ENCODE measurements at regions not wholly inside any gene's neighbourhood (a gene's known extent, or its start where the extent isn't known, plus 50 kb on each side); places are given as distances from the start of the nearest gene placed in this dataset.
A peak's percentile ranks its signal among the peaks of the same experiment; 100 is the strongest.

DNA sequence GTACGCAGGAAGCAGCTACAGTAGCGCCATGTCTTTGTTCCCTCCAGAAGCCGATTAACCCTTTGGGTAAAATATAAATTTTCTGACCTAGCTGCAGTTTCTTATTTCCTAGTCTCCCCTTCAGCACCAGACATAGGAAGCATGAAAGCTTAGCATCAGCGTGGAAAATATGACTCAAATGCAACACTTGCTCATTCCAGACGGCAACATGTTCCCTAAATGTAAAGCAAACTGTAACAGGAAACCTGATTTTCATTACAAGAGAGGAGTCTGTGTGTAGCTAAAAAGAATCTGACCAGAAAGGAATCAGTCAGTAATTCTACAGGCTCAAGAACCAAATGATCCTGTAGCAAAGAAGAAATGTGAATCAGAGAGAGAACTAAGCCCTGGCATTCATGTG, 219.2 kb downstream of the C7orf25 start:
- no peak overlapping the region for H3K4me3 ChIP-seq (ENCODE audit: low read length)

DNA sequence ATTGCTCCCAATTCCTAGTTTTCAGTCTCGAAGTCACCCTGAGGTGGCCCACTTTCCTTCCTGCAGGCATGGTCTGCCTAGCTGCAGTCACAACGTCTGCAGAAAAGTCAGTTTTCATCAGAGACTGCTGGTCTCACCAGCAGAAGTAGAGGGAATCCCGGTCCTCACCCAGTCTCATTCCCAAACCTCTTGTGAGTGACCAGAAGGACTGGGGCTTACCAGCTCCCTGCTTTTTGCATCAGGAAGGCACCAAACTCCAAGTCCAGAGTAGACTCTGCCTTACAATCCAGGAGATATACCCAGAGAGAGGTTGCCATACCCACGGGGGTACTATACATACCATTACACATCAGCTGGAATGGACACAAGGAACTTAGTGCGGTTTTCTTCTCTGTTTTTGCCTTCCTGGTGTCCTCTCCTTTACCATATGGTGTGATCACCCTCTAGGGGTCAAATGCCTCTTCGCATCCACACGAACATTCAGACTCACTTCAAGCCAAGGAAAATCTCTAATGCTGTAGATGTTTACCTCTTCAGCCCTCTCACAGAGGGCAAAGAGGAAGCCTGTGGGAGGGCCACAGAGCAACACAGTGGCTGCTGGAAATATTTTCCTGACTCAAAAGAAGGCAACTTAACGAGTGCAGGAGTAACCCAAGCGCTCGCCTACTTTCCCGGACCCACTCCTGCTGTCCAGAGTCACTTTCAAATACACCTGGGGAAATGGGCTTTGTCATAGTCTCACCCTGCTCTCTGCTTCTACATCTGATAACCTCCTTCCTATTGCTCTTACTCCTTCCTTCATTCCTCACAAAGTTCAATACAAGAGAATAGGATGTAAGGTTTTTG, 220.9 kb downstream of the C7orf25 start:
- H3K4me3 ChIP-seq (ENCODE audit: low read length): no peak overlapping the region
- peak; percentile 14 for DNase-seq (ENCODE audit: low read depth, low spot score)

More for the DNA sequence above, 219.2 kb downstream of the C7orf25 start:
- DNase-seq (ENCODE audit: low read depth, low spot score): no peak

DNA sequence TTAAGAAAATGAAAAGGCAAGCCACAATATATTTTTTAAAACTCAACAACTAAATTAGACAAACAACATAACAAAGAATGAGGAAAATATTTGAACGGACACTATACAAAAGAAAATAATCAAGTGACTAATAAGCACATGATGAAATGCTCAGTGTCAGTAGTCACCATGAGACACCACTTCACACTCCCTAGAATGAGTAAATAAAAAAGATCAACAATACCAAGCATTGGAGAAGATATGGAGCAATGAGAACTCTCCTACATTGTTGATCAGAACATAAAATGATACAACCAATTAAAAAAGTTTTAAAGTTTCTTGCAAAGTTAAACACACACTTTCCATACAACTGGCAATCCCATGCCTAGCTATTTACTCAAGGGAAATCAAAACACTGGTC, 222.2 kb downstream of the C7orf25 start:
- no peak overlapping the region for H3K4me3 ChIP-seq (ENCODE audit: low read length)

DNA sequence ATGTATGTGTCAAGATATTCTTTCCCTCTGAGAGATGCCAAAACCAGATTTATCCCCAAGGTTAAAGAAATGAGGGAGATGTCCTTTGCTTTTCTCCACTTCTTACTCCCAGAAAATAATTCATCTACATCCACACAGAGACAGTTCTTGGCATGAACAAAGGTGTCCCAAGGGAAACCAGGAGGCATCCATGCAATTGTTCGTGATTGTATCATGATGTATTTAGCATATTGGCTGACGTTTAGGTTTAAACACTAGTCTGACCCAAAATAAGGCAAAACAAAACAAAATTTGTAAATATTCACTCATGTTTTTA, 223.9 kb downstream of the C7orf25 start:
- no peak overlapping the region for H3K4me3 ChIP-seq (ENCODE audit: low read length)

More for the DNA sequence above, 222.2 kb downstream of the C7orf25 start:
- no peak for DNase-seq (ENCODE audit: low read depth, low spot score)

DNA sequence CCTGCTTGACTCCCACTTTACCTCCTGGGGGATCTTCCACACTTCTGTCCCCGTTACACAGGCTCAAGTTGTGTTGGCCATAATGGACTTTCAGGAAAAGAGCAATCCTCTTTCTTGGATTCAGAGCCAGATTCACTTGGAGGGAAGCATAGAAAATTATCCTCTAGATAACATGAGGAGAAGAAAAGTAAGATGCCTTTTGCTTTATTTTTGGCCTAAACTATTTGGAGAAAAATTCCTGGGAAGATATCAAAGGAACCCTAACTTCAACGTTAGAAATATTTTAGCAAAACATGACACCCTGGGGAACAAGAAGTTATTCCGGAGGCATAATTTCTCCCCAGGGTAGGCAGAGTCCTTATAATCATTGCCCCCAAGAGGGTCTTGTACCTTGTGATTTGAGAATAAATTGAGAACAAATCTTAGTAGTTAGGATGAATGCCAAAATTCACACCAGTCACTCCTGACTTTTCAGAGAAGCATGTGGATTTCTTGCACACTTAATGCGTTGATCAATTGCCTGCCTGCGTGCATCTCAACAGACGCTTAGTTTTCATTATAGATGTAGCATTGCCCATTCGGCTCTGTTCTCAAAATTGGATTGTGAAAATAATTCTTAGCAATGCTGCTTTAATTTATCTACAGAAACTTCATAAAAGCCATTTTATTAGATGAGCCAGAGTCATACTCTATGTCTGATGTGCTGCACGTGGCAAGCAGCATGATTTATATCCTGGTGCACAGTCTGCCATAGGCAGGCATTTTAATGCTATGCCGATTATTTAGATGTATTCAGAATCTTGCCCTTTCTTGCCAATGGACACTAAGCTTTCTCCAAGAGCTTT, 224.4 kb downstream of the C7orf25 start:
- no peak for DNase-seq (ENCODE audit: low read depth, low spot score)
- H3K4me3 ChIP-seq (ENCODE audit: low read length): no peak overlapping the region

More for the DNA sequence above, 223.9 kb downstream of the C7orf25 start:
- DNase-seq (ENCODE audit: low read depth, low spot score): no peak

DNA sequence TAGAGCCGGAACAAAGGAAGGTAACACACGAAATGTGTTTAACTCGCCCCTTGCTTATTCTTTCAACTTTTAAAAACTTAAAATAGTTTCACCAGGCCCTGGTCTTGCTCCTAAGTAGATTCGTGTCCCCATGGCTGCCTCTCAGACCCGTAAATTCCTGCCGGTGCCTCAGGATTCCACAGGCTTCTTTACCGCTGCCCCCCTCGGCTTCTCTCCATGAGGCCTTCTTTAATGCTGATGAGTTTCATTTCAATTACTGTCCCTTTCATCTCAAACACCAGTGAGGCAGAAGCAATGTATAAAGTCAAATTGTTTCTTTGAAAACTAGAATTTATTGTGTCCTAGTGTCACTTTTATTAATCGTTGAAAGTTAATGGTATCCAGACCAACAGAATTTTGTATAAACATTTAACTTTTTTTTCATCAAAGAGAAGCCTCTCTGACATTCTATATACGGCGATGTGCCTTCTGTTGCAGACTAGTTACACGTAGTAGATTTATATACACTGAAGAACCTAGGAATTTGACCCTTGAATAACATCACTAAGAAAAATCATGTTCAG, 225.2 kb downstream of the C7orf25 start:
- no peak overlapping the region for H3K4me3 ChIP-seq (ENCODE audit: low read length)
- DNase-seq (ENCODE audit: low read depth, low spot score): no peak

DNA sequence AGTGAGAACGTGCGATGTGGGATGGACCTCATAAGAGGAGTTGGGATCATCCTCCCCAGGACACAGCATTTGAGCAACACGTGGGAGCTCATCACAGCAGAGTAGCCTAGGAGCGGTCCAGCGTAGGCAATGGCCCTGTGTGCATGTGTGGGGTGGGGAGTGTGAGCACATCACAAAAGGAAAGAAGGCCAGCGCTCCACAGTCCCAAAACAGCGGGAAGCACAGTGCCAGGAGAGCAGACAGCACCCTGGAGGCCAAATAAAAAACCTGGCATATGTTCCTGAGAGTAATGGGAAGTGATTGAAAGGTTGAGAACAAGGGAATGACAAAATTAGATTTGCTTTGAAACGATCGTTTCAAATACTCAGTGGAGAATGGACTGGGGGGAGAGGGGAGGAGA, 226.0 kb downstream of the C7orf25 start:
- no peak overlapping the region for H3K4me3 ChIP-seq (ENCODE audit: low read length)
- DNase-seq (ENCODE audit: low read depth, low spot score): no peak

DNA sequence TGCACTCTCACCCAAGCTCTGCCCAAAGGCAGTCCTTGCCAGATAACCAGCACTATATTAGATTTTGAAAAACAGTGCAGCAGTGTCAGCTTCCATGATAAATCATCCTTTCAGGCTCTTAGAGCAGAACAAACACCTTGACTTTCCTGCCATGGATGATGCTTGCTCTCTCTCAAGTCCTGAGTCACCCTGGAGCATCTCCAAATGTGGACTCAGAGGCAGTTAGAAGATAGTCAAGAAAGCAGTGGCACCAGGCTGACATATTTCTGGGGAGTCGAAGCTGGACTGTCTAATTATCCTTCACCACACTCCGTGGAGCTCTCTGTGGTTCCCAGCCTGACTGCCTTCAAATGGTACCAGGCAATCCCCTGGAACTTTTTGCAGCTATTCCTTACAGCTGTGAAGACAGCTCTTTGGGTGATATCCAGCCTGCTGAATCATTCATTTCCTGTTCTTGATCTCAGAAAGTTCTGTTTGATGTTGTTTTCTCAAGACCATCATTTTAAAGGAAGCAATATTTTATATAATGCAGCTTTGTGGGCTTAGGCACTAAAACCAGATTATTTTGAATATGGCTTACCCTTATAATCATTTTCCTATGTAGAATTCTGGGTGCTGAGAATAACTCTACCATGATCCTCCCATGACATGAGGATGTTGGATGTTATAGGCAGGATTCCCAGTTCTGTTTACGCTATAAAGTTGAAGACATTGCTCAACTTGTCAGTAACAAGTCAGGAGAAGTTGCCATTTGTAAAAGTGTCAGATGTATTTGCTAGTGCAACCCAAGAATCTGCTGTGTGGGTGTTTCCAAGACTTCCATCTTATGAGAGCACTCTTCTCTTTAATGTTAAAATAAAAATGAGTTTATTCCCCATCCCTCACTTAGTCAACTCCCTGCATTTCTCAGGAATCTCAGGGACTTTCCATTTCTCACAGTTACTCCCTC, 233.8 kb downstream of the C7orf25 start:
- peak; percentile 2 for DNase-seq (ENCODE audit: low read depth, low spot score)
- no peak overlapping the region for H3K4me3 ChIP-seq (ENCODE audit: low read length)

DNA sequence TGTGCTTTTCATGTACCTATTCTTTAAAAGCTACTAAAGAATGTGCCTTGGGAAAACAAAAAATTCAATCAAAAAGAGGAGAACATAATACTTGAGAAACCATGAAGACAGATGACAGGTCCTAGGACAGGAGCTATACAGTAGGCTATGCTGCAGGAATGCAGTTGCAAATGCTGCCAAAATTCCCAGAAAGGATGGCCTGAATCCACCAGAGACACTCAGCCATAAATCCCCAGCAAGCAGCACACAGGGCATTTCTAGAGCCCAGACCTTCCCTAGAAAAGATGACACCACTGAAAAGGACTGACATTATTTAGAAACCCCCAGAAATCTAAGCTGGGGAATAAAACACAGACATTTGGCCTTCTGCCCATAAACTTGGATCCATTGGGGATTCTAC, 237.3 kb downstream of the C7orf25 start:
- DNase-seq (ENCODE audit: low read depth, low spot score): no peak
- no peak overlapping the region for H3K4me3 ChIP-seq (ENCODE audit: low read length)

DNA sequence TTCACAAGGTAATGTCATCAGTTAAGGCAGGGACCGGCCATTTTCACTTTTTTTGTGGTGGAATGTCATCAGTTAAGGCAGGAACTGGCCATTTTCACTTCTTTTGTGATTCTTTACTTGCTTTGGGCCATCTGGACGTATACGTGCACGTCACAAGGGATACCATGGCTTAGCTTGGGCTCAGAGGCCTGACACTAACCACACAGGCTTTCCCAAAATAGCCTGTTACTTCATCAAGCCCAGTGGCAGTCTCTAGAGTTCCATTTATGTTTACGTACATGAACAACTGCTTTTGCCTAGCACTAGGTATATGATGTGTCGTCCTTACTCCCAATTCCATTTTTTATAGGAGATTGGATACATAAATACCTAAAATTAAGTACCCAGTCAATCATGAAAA, 237.9 kb downstream of the C7orf25 start:
- no peak for DNase-seq (ENCODE audit: low read depth, low spot score)

DNA sequence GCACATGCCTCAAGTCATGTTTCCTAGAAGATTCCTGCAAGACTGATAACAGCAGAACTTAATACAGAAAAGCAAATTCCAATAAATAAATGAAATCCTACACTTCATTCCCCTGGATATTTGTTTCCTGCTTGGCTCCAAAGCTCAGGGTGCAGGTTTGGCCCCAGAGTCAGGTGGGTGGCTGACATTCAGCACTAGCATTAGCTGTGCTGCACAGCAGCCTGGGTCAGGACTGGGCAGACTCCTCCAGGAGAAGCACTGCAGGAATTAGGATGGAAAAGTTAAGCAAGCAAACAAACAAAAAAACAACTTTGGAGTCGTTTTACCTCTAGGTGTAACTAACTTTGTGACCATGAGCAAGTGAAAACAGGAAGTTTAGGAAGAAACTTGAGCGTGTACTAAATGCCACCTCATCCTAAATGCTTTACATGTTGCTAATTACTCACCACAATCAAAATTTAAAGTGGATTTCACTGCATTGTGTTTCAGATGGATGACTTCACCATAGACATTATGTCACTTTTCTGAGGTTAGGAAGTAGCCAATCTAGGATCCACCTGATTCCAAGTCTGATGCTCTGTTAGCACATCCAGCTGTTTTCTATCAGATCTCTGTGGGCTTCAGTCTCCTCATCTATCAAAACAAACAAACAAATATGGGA, 239.4 kb downstream of the C7orf25 start:
- H3K4me3 ChIP-seq (ENCODE audit: low read length): no peak overlapping the region
- no peak for DNase-seq (ENCODE audit: low read depth, low spot score)

More for the DNA sequence above, 237.9 kb downstream of the C7orf25 start:
- H3K4me3 ChIP-seq (ENCODE audit: low read length): no peak overlapping the region

DNA sequence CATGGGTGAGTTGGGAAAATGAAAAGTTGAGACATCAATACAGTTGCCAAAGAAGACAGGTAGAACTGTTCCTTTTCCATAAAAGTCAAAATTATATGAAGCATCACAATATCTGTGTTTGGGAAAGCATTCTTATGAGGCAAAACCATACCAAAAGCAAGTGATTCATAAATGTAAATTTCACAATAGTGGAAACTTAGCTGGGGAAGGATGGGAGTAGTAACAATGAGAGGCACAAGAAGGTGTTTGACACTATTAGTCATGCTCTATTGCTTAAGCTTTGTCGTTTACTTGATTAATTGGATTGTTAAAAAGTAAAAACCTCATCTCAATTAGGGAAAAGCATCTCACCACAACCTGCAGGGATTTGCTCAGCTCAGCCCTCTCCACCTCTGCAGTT, 240.2 kb downstream of the C7orf25 start:
- DNase-seq (ENCODE audit: low read depth, low spot score): no peak
- no peak overlapping the region for H3K4me3 ChIP-seq (ENCODE audit: low read length)

DNA sequence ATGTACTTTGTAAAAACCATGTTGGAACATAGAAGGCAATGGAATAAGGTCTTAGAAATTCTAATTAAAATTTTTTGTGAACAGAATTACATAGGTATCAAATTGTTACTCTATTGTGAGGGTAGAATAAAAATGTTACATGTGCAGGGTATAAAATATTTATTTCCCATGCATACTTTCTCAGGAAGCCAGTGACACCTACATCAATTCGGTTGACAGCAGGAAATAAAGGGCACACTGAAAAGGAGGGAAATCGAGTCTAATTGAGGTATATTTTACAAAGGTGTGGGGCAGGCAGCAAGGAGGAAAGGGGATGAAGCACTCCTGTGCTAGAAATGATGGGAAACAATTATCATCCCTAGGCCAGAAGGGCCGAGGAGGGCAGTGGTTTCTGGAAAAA, 244.9 kb downstream of the C7orf25 start:
- H3K4me3 ChIP-seq (ENCODE audit: low read length): no peak overlapping the region
- no peak for DNase-seq (ENCODE audit: low read depth, low spot score)

DNA sequence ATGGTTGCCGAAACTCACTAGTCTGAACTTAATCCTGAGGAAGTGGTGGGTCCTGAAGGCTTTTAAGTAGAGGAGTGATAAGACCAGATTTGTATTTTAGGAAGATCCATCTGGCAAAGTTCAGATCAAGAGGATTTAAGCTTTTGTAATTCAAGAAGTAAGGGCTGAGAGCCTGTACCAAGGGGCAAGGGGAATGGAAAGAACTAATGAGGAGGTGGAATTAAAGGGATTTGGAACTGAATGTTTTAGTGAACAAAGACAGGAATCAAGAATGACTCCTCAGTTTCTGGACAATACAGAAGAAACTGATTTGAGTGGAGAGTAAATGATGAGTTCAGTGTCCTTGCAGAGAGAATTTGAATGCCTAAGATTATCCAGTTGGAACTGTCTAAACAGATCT, 249.0 kb downstream of the C7orf25 start:
- DNase-seq (ENCODE audit: low read depth, low spot score): no peak

DNA sequence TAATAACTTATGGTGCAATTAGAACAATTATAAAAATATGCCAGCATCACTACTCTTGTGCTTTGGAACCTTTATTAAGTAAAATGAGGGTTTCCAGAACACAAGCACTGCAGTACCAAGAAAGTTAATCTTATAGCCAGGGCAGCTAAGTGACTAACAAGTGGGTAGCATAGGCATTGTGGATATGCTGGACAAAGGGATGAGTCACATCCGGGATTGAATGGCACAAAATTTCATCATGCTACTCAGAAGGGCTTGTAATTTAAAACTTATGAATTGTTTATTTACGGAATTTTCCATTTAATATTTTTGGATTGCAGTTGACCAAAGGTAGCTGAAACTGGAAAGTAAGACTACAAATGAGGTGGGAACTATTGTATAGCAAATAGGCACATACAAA, 250.6 kb downstream of the C7orf25 start:
- no peak overlapping the region for H3K4me3 ChIP-seq (ENCODE audit: low read length)
- no peak for DNase-seq (ENCODE audit: low read depth, low spot score)

More for the DNA sequence above, 249.0 kb downstream of the C7orf25 start:
- H3K4me3 ChIP-seq (ENCODE audit: low read length): no peak overlapping the region

DNA sequence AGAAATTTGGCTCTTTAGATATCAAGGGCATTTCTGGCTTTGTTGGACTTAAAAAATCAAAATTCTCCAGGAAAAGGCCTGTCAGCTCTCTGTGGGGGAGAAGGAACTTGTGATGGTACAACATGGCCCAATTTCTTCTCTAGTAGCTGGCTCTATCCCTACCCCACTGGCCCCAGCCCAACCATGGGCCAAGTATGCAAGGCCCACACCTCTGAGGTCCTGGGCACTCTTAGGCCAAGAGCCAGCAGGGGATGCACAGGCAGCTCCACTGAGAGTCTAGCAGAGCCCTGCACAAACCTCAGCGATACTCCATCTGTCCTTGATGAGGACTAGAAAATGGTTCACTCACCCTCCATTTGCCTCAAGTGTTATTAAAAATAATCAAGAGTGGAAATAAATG, 261.2 kb downstream of the C7orf25 start:
- no peak overlapping the region for H3K4me3 ChIP-seq (ENCODE audit: low read length)
- DNase-seq (ENCODE audit: low read depth, low spot score): no peak

DNA sequence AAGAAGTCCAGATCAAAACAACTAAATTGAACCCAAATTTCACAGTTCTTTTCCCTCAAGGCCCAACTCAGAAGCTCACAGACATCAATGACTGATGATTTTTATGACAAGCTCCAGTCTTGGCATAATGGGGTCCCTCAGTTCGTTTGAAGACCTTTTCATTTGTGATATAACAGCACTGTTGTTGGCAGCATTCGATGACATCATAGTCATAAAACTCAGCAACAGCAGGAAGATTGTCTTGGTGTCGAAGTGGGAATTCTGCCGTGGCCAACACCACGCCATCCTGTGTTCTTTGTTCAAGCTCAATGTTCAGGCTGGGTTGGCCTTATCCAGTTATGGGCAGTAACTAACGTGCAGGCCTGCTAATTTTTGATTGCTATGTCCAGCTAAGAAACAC, 261.7 kb downstream of the C7orf25 start:
- no peak overlapping the region for H3K4me3 ChIP-seq (ENCODE audit: low read length)
- no peak for DNase-seq (ENCODE audit: low read depth, low spot score)

DNA sequence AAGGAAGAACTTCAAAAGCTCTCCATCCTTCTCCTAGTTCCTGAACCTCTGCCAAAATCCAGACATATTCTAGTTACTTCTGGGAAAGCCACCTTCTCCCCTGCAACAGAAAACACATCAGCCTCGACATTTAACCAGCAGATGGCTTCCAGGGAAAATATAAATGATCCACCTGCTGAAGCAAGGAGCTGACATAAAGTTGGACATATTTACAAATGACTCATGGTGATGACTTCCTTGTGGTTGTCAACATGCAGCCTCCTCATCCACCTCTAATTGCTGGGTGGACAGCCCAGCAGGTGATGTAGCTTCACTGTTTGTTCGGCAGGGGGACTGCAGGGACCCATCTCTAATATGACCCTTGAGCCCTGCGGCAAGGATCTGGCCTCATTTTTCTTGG, 266.0 kb downstream of the C7orf25 start:
- no peak overlapping the region for H3K4me3 ChIP-seq (ENCODE audit: low read length)
- DNase-seq (ENCODE audit: low read depth, low spot score): no peak

DNA sequence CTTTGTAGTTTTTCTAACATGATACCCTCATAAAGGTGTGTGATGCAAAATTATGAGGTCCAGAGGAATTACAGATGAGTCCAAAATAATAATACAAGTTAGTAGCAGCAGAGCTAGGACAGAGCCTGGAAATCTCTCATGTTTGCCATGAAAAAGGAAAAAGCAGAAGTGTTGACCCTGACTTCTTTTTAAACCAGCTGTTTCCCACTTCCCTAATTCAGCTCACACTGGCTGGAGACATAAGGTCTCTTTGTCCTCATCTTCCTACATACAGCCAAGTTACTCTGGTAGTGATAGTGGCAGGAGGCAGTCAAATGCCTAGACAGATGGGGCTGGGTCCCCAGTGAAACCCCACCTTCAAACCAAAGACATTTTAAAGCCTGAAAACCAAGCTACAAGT, 269.2 kb downstream of the C7orf25 start:
- DNase-seq (ENCODE audit: low read depth, low spot score): no peak
- H3K4me3 ChIP-seq (ENCODE audit: low read length): no peak overlapping the region
